ENCODE measurements at regions not wholly inside any gene's neighbourhood (a gene's known extent, or its start where the extent isn't known, plus 50 kb on each side); places are given as distances from the start of the nearest gene placed in this dataset.

DNA sequence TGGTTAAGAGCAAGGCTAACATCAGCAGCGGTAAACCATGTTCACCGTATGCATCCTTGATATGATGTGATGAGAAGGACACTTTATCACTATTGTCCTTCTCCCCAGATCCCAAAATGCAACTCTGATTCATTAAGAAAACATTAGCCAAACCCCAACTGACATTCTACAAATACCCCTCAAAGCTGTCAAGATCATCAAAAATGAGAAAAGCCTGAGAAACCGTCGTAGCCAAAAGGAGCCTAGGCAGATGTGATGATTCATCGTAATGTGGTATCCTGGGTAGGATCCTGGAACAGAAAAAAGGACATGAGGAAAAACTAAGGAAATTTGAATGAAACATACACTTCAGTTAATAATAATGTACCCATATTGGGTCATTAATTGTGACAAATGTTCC, 67.3 kb upstream of the ST6GAL2 start (continued):
- TF ChIP-seq, protein P1, sequence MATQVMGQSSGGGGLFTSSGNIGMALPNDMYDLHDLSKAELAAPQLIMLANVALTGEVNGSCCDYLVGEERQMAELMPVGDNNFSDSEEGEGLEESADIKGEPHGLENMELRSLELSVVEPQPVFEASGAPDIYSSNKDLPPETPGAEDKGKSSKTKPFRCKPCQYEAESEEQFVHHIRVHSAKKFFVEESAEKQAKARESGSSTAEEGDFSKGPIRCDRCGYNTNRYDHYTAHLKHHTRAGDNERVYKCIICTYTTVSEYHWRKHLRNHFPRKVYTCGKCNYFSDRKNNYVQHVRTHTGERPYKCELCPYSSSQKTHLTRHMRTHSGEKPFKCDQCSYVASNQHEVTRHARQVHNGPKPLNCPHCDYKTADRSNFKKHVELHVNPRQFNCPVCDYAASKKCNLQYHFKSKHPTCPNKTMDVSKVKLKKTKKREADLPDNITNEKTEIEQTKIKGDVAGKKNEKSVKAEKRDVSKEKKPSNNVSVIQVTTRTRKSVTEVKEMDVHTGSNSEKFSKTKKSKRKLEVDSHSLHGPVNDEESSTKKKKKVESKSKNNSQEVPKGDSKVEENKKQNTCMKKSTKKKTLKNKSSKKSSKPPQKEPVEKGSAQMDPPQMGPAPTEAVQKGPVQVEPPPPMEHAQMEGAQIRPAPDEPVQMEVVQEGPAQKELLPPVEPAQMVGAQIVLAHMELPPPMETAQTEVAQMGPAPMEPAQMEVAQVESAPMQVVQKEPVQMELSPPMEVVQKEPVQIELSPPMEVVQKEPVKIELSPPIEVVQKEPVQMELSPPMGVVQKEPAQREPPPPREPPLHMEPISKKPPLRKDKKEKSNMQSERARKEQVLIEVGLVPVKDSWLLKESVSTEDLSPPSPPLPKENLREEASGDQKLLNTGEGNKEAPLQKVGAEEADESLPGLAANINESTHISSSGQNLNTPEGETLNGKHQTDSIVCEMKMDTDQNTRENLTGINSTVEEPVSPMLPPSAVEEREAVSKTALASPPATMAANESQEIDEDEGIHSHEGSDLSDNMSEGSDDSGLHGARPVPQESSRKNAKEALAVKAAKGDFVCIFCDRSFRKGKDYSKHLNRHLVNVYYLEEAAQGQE (IDR thresholded peaks at IDR 0.05; ENCODE audit: low read depth, low read length) = no peak
- TF ChIP-seq MEF2A (IDR thresholded peaks at IDR 0.05; ENCODE audit: borderline replicate concordance, low read depth) (no peak), CHD2 (IDR thresholded peaks at IDR 0.05; ENCODE audit: low read length, partially characterized antibody) (no peak), POLR2AphosphoS5 (IDR thresholded peaks at IDR 0.05; ENCODE audit: low read depth, low read length) (0 out of 2 replicates have a peak, but pooled peaks have one; percentile 16), EP300 (IDR thresholded peaks at IDR 0.05; ENCODE audit: borderline replicate concordance in 1 of 2, low read depth in 1 of 2, low read length in 1 of 2) (no peak; a peak in 1 of 4 replicates), EZH2phosphoT487 (IDR thresholded peaks at IDR 0.05; ENCODE audit: borderline replicate concordance, low read depth) (no peak), MXI1 (IDR thresholded peaks at IDR 0.05; ENCODE audit: low read depth, low read length) (no peak), TEAD4 (IDR thresholded peaks at IDR 0.05; ENCODE audit: borderline replicate concordance, insufficient read depth) (peak; percentile 43; the same call in 1 of the 2 replicates), RXRA (IDR thresholded peaks at IDR 0.05; ENCODE audit: borderline replicate concordance, low read depth) (no peak), TCF12 (IDR thresholded peaks at IDR 0.05) (peak; percentile 91)
- TF ChIP-seq, protein P2, sequence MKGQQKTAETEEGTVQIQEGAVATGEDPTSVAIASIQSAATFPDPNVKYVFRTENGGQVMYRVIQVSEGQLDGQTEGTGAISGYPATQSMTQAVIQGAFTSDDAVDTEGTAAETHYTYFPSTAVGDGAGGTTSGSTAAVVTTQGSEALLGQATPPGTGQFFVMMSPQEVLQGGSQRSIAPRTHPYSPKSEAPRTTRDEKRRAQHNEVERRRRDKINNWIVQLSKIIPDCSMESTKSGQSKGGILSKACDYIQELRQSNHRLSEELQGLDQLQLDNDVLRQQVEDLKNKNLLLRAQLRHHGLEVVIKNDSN (IDR thresholded peaks at IDR 0.05; ENCODE audit: borderline replicate concordance, low read depth) = no peak
- TF ChIP-seq, protein P3, sequence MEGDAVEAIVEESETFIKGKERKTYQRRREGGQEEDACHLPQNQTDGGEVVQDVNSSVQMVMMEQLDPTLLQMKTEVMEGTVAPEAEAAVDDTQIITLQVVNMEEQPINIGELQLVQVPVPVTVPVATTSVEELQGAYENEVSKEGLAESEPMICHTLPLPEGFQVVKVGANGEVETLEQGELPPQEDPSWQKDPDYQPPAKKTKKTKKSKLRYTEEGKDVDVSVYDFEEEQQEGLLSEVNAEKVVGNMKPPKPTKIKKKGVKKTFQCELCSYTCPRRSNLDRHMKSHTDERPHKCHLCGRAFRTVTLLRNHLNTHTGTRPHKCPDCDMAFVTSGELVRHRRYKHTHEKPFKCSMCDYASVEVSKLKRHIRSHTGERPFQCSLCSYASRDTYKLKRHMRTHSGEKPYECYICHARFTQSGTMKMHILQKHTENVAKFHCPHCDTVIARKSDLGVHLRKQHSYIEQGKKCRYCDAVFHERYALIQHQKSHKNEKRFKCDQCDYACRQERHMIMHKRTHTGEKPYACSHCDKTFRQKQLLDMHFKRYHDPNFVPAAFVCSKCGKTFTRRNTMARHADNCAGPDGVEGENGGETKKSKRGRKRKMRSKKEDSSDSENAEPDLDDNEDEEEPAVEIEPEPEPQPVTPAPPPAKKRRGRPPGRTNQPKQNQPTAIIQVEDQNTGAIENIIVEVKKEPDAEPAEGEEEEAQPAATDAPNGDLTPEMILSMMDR (IDR thresholded peaks at IDR 0.05) = no peak

DNA sequence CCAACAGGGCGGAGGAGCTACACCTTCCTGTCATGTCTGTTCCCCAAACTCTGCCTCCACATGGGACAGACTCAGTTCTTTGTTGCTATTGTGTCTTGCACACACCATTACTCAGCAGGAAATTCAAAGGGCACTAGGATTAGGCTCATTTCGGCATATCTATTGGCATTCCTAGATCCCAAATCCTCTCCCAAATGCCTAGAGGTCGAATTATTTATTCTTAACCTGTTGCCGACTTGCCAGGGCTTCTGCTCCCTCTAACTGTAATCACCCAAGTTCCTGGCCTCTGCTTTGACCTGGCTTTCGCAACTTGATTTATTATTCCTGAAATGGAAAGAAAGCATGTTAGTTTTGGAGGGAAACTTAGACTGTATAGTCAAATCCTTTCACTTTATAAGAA, 67.8 kb upstream of the ST6GAL2 start:
- ChIA-PET CTCF (no interaction called here), POLR2A (no interaction called here)
- Histone ChIP-seq H3K79me2 (ENCODE audit: insufficient read depth) (no peaks in the 10 kb centered on the region), H3K36me3 (replicated peaks in 1 of 2; ENCODE audit: control insufficient read depth in 1 of 2, insufficient read depth in 2 of 2, low read length in 1 of 2) (no peaks in the 10 kb centered on the region), H3K4me1 (ENCODE audit: control insufficient read depth in 1 of 2, insufficient read depth in 2 of 2, low read depth in 1 of 2, low read length in 1 of 2) (peaks cover 9 to 22% of the 10 kb centered on the region in 2 experiments), H3F3A (replicated peaks; ENCODE audit: insufficient read depth) (peaks cover 3% of the 10 kb centered on the region), H3K9me3 (no peaks in the 10 kb centered on the region), H3K4me2 (no peak overlapping the region), H4K20me1 (ENCODE audit: insufficient read depth) (no peaks in the 10 kb centered on the region), H3K9me2 (no peaks in the 10 kb centered on the region), H3K9ac (no peak overlapping the region), H3K27me3 (ENCODE audit: insufficient read depth) (no peaks in the 10 kb centered on the region), H2AFZ (ENCODE audit: low read depth) (no peak overlapping the region), H3K27ac (ENCODE audit: low read depth in 2 of 2, low read length in 1 of 2) (peak overlapping the region; percentile 35 to 100; a peak in 3 of 4 replicates), H3K4me3 (ENCODE audit: low read depth in 2 of 2, low read length in 1 of 2) (no peak overlapping the region)
- DNase-seq = no peak
- 86% methylated on average over 5 of the region's 5 CpGs for WGBS (ENCODE audit: low lambda C conversion rate)
- TF ChIP-seq MXI1 (IDR thresholded peaks at IDR 0.05; ENCODE audit: low read depth, low read length) = no peak

Measured in SK-N-SH (cell line).